Ishikawa (cell line): ENCODE measurements at regions not wholly inside any gene's neighbourhood (a gene's known extent, or its start where the extent isn't known, plus 50 kb on each side); places are given as distances from the start of the nearest gene placed in this dataset.

ENCODE experiments used
- CREB1 ChIP-seq: IDR thresholded peaks from 2 replicates; pipeline ENCODE4 v1.6.1; 2012; ENCODE audit warnings: low read depth
- YY1 ChIP-seq: IDR thresholded peaks from 2 replicates; pipeline ENCODE4 v1.6.1; 2012; ENCODE audit warnings: low read depth
- ZBTB7A ChIP-seq: IDR thresholded peaks from 2 replicates; pipeline ENCODE4 v1.6.1; 2012; ENCODE audit warnings: low read depth
- TF ChIP-seq, protein P1 (sequence below): IDR thresholded peaks from 2 replicates; pipeline ENCODE4 v1.6.1; 2012
- TF ChIP-seq, protein P2 (sequence below): IDR thresholded peaks from 2 replicates; pipeline ENCODE4 v1.6.1; 2012; ENCODE audit warnings: low read depth, mild to moderate bottlenecking

DNA sequence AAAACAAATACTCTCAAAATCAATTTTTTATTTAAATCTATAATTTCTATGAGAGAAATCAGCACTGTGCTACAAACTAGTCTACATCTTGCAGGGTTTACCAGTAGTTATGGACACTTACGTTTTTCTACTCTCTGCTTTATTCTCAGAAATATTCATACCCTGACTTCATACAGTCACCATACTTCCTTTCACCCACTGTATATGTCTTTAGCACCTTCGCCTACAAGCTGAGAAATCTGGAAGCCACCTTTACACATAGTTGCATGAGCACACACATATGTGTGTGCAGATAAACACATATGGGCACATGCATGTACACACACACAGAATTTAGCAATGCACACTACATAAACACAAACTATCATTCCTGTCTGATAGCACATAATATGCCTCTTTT is 177.0 kb downstream of the ST8SIA4 start:
- TF ChIP-seq, protein P1, sequence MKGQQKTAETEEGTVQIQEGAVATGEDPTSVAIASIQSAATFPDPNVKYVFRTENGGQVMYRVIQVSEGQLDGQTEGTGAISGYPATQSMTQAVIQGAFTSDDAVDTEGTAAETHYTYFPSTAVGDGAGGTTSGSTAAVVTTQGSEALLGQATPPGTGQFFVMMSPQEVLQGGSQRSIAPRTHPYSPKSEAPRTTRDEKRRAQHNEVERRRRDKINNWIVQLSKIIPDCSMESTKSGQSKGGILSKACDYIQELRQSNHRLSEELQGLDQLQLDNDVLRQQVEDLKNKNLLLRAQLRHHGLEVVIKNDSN: no peak
- TF ChIP-seq ZBTB7A (no peak), YY1 (no peak), CREB1 (no peak)
- TF ChIP-seq, protein P2, sequence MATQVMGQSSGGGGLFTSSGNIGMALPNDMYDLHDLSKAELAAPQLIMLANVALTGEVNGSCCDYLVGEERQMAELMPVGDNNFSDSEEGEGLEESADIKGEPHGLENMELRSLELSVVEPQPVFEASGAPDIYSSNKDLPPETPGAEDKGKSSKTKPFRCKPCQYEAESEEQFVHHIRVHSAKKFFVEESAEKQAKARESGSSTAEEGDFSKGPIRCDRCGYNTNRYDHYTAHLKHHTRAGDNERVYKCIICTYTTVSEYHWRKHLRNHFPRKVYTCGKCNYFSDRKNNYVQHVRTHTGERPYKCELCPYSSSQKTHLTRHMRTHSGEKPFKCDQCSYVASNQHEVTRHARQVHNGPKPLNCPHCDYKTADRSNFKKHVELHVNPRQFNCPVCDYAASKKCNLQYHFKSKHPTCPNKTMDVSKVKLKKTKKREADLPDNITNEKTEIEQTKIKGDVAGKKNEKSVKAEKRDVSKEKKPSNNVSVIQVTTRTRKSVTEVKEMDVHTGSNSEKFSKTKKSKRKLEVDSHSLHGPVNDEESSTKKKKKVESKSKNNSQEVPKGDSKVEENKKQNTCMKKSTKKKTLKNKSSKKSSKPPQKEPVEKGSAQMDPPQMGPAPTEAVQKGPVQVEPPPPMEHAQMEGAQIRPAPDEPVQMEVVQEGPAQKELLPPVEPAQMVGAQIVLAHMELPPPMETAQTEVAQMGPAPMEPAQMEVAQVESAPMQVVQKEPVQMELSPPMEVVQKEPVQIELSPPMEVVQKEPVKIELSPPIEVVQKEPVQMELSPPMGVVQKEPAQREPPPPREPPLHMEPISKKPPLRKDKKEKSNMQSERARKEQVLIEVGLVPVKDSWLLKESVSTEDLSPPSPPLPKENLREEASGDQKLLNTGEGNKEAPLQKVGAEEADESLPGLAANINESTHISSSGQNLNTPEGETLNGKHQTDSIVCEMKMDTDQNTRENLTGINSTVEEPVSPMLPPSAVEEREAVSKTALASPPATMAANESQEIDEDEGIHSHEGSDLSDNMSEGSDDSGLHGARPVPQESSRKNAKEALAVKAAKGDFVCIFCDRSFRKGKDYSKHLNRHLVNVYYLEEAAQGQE: no peak
